Immature natural killer cell (primary cell): ENCODE measurements at regions not wholly inside any gene's neighbourhood (a gene's known extent, or its start where the extent isn't known, plus 50 kb on each side); places are given as distances from the start of the nearest gene placed in this dataset.

Experiments
- DNase-seq, 3 donors: peaks; one replicate each; pipeline ENCODE4 v3.0.0; 2022; ENCODE audit warnings: mixed read lengths in 1 of 3
- H3K27ac Mint-ChIP-seq, 6 donors: one replicate each; pipeline ENCODE4 v1.8.0; 2020; ENCODE audit warnings: mixed read lengths in 6 of 6, mild to moderate bottlenecking in 5 of 6, inconsistent platforms in 4 of 6, moderate library complexity in 3 of 6
- H3K27me3 Mint-ChIP-seq, 3 donors: one replicate each; pipeline ENCODE4 v1.8.0; 2020 to 2021; ENCODE audit warnings: low read depth in 3 of 3, mild to moderate bottlenecking in 3 of 3, mixed read lengths in 3 of 3, moderate library complexity in 3 of 3, inconsistent platforms in 1 of 3
- H3K36me3 Mint-ChIP-seq, 3 donors: one replicate each; pipeline ENCODE4 v1.8.0; 2020; ENCODE audit warnings: mixed read lengths in 3 of 3, inconsistent platforms in 2 of 3, mild to moderate bottlenecking in 2 of 3
- H3K4me1 Mint-ChIP-seq, 2 donors: one replicate each; pipeline ENCODE4 v1.8.0; 2020; ENCODE audit warnings: inconsistent platforms in 2 of 2, mild to moderate bottlenecking in 2 of 2, mixed read lengths in 2 of 2, moderate library complexity in 1 of 2
- H3K4me3 Mint-ChIP-seq, 5 donors: one replicate each; pipeline ENCODE4 v1.8.0; 2020; ENCODE audit warnings: mild to moderate bottlenecking in 5 of 5, mixed read lengths in 5 of 5, inconsistent platforms in 3 of 5, moderate library complexity in 3 of 5
- H3K9me3 Mint-ChIP-seq, 6 donors: one replicate each; pipeline ENCODE4 v1.8.0; 2020; ENCODE audit warnings: mild to moderate bottlenecking in 6 of 6, mixed read lengths in 6 of 6, inconsistent platforms in 4 of 6, moderate library complexity in 3 of 6

- peaks cover 0 to 9% (median 2%) of the 10 kb centered on the region in 6 donors for H3K9me3 Mint-ChIP-seq
These were observed 418.4 kb upstream of the JAG1 start for GRCh38 chr20:11092151-11092550.

GRCh38 chr20:11094196-11094595 lies 420.4 kb upstream of the JAG1 start:
- Mint-ChIP-seq H3K27ac (no peak overlapping the region), H3K27me3 (peaks cover 0 to 1% (median 0%) of the 10 kb centered on the region in 3 donors), H3K4me3 (no peak overlapping the region), H3K36me3 (no peaks in the 10 kb centered on the region), H3K4me1 (no peaks in the 10 kb centered on the region), H3K9me3 (peaks cover 0 to 7% (median 0%) of the 10 kb centered on the region in 6 donors)
- no peak for DNase-seq

More at GRCh38 chr20:11092151-11092550, 418.4 kb upstream of the JAG1 start:
- Mint-ChIP-seq H3K27ac (no peak overlapping the region), H3K4me3 (no peak overlapping the region), H3K27me3 (peaks cover 0 to 3% (median 0%) of the 10 kb centered on the region in 3 donors), H3K36me3 (no peaks in the 10 kb centered on the region), H3K4me1 (no peaks in the 10 kb centered on the region)
- DNase-seq = no peak

- no peak overlapping the region for H3K4me3 Mint-ChIP-seq
- H3K4me1 Mint-ChIP-seq = no peaks in the 10 kb centered on the region
- peaks cover 0 to 1% (median 0%) of the 10 kb centered on the region in 3 donors for H3K27me3 Mint-ChIP-seq
- no peak for DNase-seq
- H3K27ac Mint-ChIP-seq = no peak overlapping the region
- no peaks in the 10 kb centered on the region for H3K36me3 Mint-ChIP-seq
- peaks cover 0 to 7% (median 0%) of the 10 kb centered on the region in 6 donors for H3K9me3 Mint-ChIP-seq
These were observed 420.9 kb upstream of the JAG1 start for GRCh38 chr20:11094711-11095110.

- no peak for DNase-seq
- peaks cover 0 to 10% (median 8%) of the 10 kb centered on the region in 6 donors for H3K9me3 Mint-ChIP-seq
These were observed 425.1 kb upstream of the JAG1 start for GRCh38 chr20:11098888-11099287.

GRCh38 chr20:11101243-11101642 lies 427.4 kb upstream of the JAG1 start:
- Mint-ChIP-seq H3K27me3 (no peaks in the 10 kb centered on the region), H3K4me3 (no peak overlapping the region), H3K4me1 (no peaks in the 10 kb centered on the region), H3K9me3 (peaks cover 0 to 15% (median 8%) of the 10 kb centered on the region in 6 donors), H3K36me3 (no peaks in the 10 kb centered on the region), H3K27ac (no peak overlapping the region)
- DNase-seq = no peak

More at GRCh38 chr20:11098888-11099287, 425.1 kb upstream of the JAG1 start:
- H3K4me1 Mint-ChIP-seq = no peaks in the 10 kb centered on the region
- no peak overlapping the region for H3K4me3 Mint-ChIP-seq
- no peak overlapping the region for H3K27ac Mint-ChIP-seq
- H3K27me3 Mint-ChIP-seq = peaks cover 0 to 1% (median 0%) of the 10 kb centered on the region in 3 donors
- H3K36me3 Mint-ChIP-seq = no peaks in the 10 kb centered on the region

GRCh38 chr20:11101696-11102095 lies 427.9 kb upstream of the JAG1 start:
- no peaks in the 10 kb centered on the region for H3K27me3 Mint-ChIP-seq
- no peaks in the 10 kb centered on the region for H3K36me3 Mint-ChIP-seq
- no peaks in the 10 kb centered on the region for H3K4me1 Mint-ChIP-seq
- H3K9me3 Mint-ChIP-seq = peaks cover 0 to 16% (median 8%) of the 10 kb centered on the region in 6 donors
- no peak overlapping the region for H3K27ac Mint-ChIP-seq
- DNase-seq = no peak
- no peak overlapping the region for H3K4me3 Mint-ChIP-seq

GRCh38 chr20:11103866-11104265 lies 430.1 kb upstream of the JAG1 start:
- Mint-ChIP-seq H3K4me3 (no peak overlapping the region), H3K36me3 (no peaks in the 10 kb centered on the region), H3K9me3 (peaks cover 0 to 18% (median 8%) of the 10 kb centered on the region in 6 donors), H3K4me1 (no peaks in the 10 kb centered on the region), H3K27me3 (no peaks in the 10 kb centered on the region), H3K27ac (no peak overlapping the region)
- DNase-seq = no peak

- H3K27me3 Mint-ChIP-seq = no peaks in the 10 kb centered on the region
- peaks cover 0 to 14% (median under 1%) of the 10 kb centered on the region in 6 donors for H3K9me3 Mint-ChIP-seq
- no peak overlapping the region for H3K27ac Mint-ChIP-seq
- no peak overlapping the region for H3K4me3 Mint-ChIP-seq
- no peaks in the 10 kb centered on the region for H3K4me1 Mint-ChIP-seq
- DNase-seq = no peak
- H3K36me3 Mint-ChIP-seq = no peaks in the 10 kb centered on the region
These were observed 434.5 kb upstream of the JAG1 start for GRCh38 chr20:11108102-11108810.

GRCh38 chr20:11110535-11110934 lies 436.7 kb upstream of the JAG1 start:
- Mint-ChIP-seq H3K4me3 (no peak overlapping the region), H3K27ac (no peak overlapping the region), H3K27me3 (no peaks in the 10 kb centered on the region), H3K4me1 (no peaks in the 10 kb centered on the region), H3K36me3 (no peaks in the 10 kb centered on the region), H3K9me3 (peaks cover 0 to 11% (median 0%) of the 10 kb centered on the region in 6 donors)
- no peak for DNase-seq

GRCh38 chr20:11111191-11111590 lies 437.4 kb upstream of the JAG1 start:
- H3K4me1 Mint-ChIP-seq = no peaks in the 10 kb centered on the region
- H3K9me3 Mint-ChIP-seq = peaks cover 0 to 9% (median 0%) of the 10 kb centered on the region in 6 donors
- H3K4me3 Mint-ChIP-seq = no peak overlapping the region
- DNase-seq = no peak
- H3K27me3 Mint-ChIP-seq = no peaks in the 10 kb centered on the region
- H3K36me3 Mint-ChIP-seq = no peaks in the 10 kb centered on the region
- H3K27ac Mint-ChIP-seq = no peak overlapping the region

GRCh38 chr20:11112832-11113231 lies 439.0 kb upstream of the JAG1 start:
- H3K27me3 Mint-ChIP-seq = no peaks in the 10 kb centered on the region
- DNase-seq = no peak
- H3K4me1 Mint-ChIP-seq = no peaks in the 10 kb centered on the region
- no peak overlapping the region for H3K27ac Mint-ChIP-seq
- H3K4me3 Mint-ChIP-seq = no peak overlapping the region
- no peaks in the 10 kb centered on the region for H3K36me3 Mint-ChIP-seq
- H3K9me3 Mint-ChIP-seq = peaks cover 0 to 5% (median 0%) of the 10 kb centered on the region in 6 donors

GRCh38 chr20:11114382-11114781 lies 440.6 kb upstream of the JAG1 start:
- Mint-ChIP-seq H3K4me3 (no peak overlapping the region), H3K4me1 (no peaks in the 10 kb centered on the region), H3K27me3 (no peaks in the 10 kb centered on the region), H3K36me3 (no peaks in the 10 kb centered on the region), H3K9me3 (peaks cover 0 to 5% (median 0%) of the 10 kb centered on the region in 6 donors), H3K27ac (no peak overlapping the region)
- no peak for DNase-seq

- no peaks in the 10 kb centered on the region for H3K27me3 Mint-ChIP-seq
- DNase-seq = no peak
- peaks cover 0 to 6% (median 0%) of the 10 kb centered on the region in 6 donors for H3K9me3 Mint-ChIP-seq
- H3K36me3 Mint-ChIP-seq = no peaks in the 10 kb centered on the region
- H3K27ac Mint-ChIP-seq = no peak overlapping the region
- H3K4me3 Mint-ChIP-seq = no peak overlapping the region
- H3K4me1 Mint-ChIP-seq = no peaks in the 10 kb centered on the region
These were observed 444.2 kb upstream of the JAG1 start for GRCh38 chr20:11117808-11118528.

GRCh38 chr20:11118802-11119380 lies 445.1 kb upstream of the JAG1 start:
- H3K9me3 Mint-ChIP-seq = peaks cover 0 to 6% (median 2%) of the 10 kb centered on the region in 6 donors
- no peak overlapping the region for H3K27ac Mint-ChIP-seq
- H3K4me1 Mint-ChIP-seq = no peaks in the 10 kb centered on the region
- H3K4me3 Mint-ChIP-seq = no peak overlapping the region
- no peak for DNase-seq
- H3K27me3 Mint-ChIP-seq = peaks cover 0 to 3% (median 0%) of the 10 kb centered on the region in 3 donors
- no peaks in the 10 kb centered on the region for H3K36me3 Mint-ChIP-seq
